Heart right ventricle (tissue), 16 donors: ENCODE measurements at regions not wholly inside any gene's neighbourhood (a gene's known extent, or its start where the extent isn't known, plus 50 kb on each side); places are given as distances from the start of the nearest gene placed in this dataset.
A peak's percentile ranks its signal among the peaks of the same experiment; 100 is the strongest.

Source experiments
- ATAC-seq, 8 donors: fragments of 200-7000 bp; cut with Tn5 transposase; one replicate each; pipeline ENCODE4 v1.9.1; 2020; ENCODE audit warnings: mild to moderate bottlenecking in 8 of 8, moderate library complexity in 8 of 8, moderate number of reproducible peaks in 1 of 8
- DNase-seq, 2 donors: peaks; one replicate each; pipeline ENCODE4 v3.0.0-alpha.2; 2020
- H3K27ac ChIP-seq, 10 donors: fragments of 200-600 bp; sonication (generic) in 2 of 10; one replicate each; pipeline versions ENCODE4 v1.5.0 to v1.8.0; 2020 to 2022; ENCODE audit warnings: mild to moderate bottlenecking in 3 of 10
- H3K27me3 ChIP-seq, 7 donors: fragments of 200-600 bp; one replicate each; pipeline ENCODE4 v1.8.0; 2021 to 2022; ENCODE audit warnings: mild to moderate bottlenecking in 2 of 7
- H3K36me3 ChIP-seq, 9 donors: fragments of 200-600 bp; sonication (generic) in 1 of 9; one replicate each; pipeline versions ENCODE4 v1.5.0 to v1.8.0; 2020 to 2022; ENCODE audit warnings: mild to moderate bottlenecking in 2 of 9
- H3K4me1 ChIP-seq, 9 donors: fragments of 200-600 bp; sonication (generic) in 1 of 9; one replicate each; pipeline versions ENCODE4 v1.5.0 to v1.8.0; 2020 to 2022; ENCODE audit warnings: mild to moderate bottlenecking in 4 of 9
- H3K4me3 ChIP-seq, 10 donors: fragments of 200-600 bp; sonication (generic) in 2 of 10; one replicate each; pipeline versions ENCODE4 v1.5.0 to v1.8.0; 2020 to 2022; ENCODE audit warnings: mild to moderate bottlenecking in 7 of 10, moderate library complexity in 2 of 10
- H3K9me3 ChIP-seq, 11 donors: fragments of 200-600 bp in 10 of 11; sonication (generic) in 2 of 11; one replicate each; pipeline versions ENCODE4 v1.5.0 to v1.8.0; 2013 to 2022; ENCODE audit warnings: mild to moderate bottlenecking in 2 of 11, control low read depth in 1 of 11, moderate library complexity in 1 of 11
- WGBS, 2 donors: extraction: QIAGEN DNeasy Blood & Tissue Kit; methylation state at CpG; one replicate each; pipeline ENCODE4 v1.1.7; 2013; ENCODE audit warnings: inconsistent platforms in 1 of 2; 5-methylcytosine and 5-hydroxymethylcytosine counted together
- intact Hi-C, 10 donors: fragments of 100-400 bp; cut with DNase I; formaldehyde crosslinking; loops; one replicate each; pipeline versions ENCODE4 v1.11.1 to v1.14.2; 2022
- TF ChIP-seq, protein P1 (sequence below), 9 donors: fragments of 200-600 bp; sonication (generic) in 2 of 9; IDR thresholded peaks; one replicate each; pipeline versions ENCODE4 v1.5.0 to v1.8.0; 2021 to 2022; ENCODE audit warnings: antibody characterized with exemption in 9 of 9, mild to moderate bottlenecking in 5 of 9, moderate library complexity in 1 of 9
- donor health status: Arrhythmogenic right ventricular cardiomyopathy.
- donor health status: ischemic (EF 13 %, LVEDD 7.1; RV severe dilation, severe dysfunction).
- donor health status: healthy with polysubstance abuse.
- donor health status: DM: no; HTN: yes; CAD: no.
- donor health status: DM: no; HTN: no; CAD: no.
- donor health status: ischemic (EF 25% LVEDD 6.9; RV normal size, moderate dysfunction).
- donor health status: ischemic (EF 25% LVEDD 5.7; RV mildly dilated, moderate dysfunction).
- donor health status: healthy.
- donor health status: DM: yes; HTN: yes; CAD: no.
- donor health status: Ischemic cardiomyopathy.
- donor health status: ischemic (EF 35%, LVEDD 5.7; RV mildly dilated, moderate dysfunction).
- donor health status: nonischemic (EF 11% LVEDD 7.7; RV severe dilation, severe dysfunction).
- donor health status: DM: yes; HTN: yes; CAD: no.
- donor health status: PGD.
- donor health status: ischemic (EF 29% LVEDD 5.4; RV normal size, mild dysfunction).
- donor health status: nonischemic (EF 23%, LVEDD 6.1; RV moderate dilation, normal function).

DNA sequence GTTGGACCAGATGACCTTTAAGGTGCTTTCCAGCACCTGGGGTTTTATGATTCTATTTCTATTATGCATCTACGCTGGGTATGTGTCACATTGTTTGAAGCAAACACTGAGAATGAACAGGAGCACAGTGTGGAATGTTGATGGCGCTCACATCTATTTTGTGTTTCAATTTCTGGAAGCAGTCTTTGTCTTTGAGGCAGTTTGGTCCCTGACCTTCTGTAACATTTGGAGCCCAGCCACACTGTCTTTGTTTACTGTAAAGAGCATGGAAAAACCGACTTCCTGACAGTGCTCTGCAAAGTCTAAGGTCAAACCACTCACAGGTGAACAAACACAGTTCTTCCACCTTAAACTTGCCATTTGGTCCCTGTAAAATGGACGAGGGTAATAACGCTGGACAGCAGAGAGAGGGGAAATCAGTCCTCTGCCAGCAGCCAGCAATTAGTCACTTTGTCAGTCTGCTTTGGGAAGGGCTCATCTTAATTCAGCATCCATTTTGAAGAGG is 155.5 kb downstream of the PRL start:
- WGBS, 2 donors = 21 to 26% methylated on average over 5 of the region's 5 CpGs
- H3K27me3 ChIP-seq = no peaks in the 10 kb centered on the region
- H3K9me3 ChIP-seq = no peaks in the 10 kb centered on the region
- intact Hi-C loops = loop anchor here in 5 of 10 donors (5.0 to 10.0 kb wide), 3 partner anchors 296 to 546 kb away; partner anchors contain the start of gene SOX4 (in 4 of the 5)
- H3K27ac ChIP-seq = peak overlapping the region in 8 of 10 donors; percentile 15 to 71 (median 54)
- no peaks in the 10 kb centered on the region for H3K36me3 ChIP-seq
- ATAC-seq = peak; percentile 30 to 87 (median 78)
- peaks cover 3 to 48% (median 27%) of the 10 kb centered on the region in 9 donors for H3K4me1 ChIP-seq
- H3K4me3 ChIP-seq = no peak overlapping the region
- TF ChIP-seq, protein P1, sequence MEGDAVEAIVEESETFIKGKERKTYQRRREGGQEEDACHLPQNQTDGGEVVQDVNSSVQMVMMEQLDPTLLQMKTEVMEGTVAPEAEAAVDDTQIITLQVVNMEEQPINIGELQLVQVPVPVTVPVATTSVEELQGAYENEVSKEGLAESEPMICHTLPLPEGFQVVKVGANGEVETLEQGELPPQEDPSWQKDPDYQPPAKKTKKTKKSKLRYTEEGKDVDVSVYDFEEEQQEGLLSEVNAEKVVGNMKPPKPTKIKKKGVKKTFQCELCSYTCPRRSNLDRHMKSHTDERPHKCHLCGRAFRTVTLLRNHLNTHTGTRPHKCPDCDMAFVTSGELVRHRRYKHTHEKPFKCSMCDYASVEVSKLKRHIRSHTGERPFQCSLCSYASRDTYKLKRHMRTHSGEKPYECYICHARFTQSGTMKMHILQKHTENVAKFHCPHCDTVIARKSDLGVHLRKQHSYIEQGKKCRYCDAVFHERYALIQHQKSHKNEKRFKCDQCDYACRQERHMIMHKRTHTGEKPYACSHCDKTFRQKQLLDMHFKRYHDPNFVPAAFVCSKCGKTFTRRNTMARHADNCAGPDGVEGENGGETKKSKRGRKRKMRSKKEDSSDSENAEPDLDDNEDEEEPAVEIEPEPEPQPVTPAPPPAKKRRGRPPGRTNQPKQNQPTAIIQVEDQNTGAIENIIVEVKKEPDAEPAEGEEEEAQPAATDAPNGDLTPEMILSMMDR (IDR thresholded peaks at IDR 0.05) = no peak
- peak in 1 of 2 donors; percentile 70 for DNase-seq

- TF ChIP-seq, protein P1 (IDR thresholded peaks at IDR 0.05) = no peak
- intact Hi-C loops = loop anchor here in 5 of 10 donors (5.0 to 10.0 kb wide), 3 partner anchors 298 to 548 kb away; partner anchors contain the start of gene SOX4 (in 4 of the 5)
- no peak for DNase-seq
- Histone ChIP-seq H3K9me3 (no peaks in the 10 kb centered on the region), H3K27me3 (no peaks in the 10 kb centered on the region), H3K4me3 (no peak overlapping the region), H3K4me1 (peaks cover 8 to 63% (median 38%) of the 10 kb centered on the region in 9 donors), H3K36me3 (no peaks in the 10 kb centered on the region), H3K27ac (no peak overlapping the region)
- 57 to 66% methylated on average over 7 of the region's 7 CpGs for WGBS, 2 donors
- no peak for ATAC-seq
These were observed 154.0 kb downstream of the PRL start for GRCh38 chr6:22142856-22143255.

DNA sequence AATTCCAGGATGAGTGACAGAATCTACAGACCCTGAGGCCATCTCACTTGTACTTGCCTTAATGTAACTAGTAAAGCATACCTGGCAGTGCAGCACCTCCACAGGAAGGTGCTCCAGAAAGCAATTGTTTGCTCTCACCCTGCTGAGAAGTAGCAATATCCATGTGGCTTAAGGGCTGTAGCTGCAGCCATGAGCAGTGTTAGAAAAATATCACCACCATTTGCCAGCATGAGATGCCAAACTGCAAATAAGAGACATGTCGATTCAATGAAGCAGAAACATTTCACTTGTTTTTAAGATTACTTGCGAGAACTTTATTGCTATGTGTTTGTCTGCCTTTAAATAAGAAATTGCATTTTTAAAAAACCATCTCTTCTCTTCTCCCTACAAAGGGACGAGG is 151.5 kb downstream of the PRL start:
- H3K4me3 ChIP-seq = peak overlapping the region in 3 of 10 donors; percentile 43 to 45 (median 44)
- no peaks in the 10 kb centered on the region for H3K27me3 ChIP-seq
- H3K9me3 ChIP-seq = no peaks in the 10 kb centered on the region
- H3K36me3 ChIP-seq = no peaks in the 10 kb centered on the region
- TF ChIP-seq, protein P1 (IDR thresholded peaks at IDR 0.05) = no peak
- intact Hi-C loops = loop anchor here in 8 of 10 donors (5.0 to 10.0 kb wide), 3 partner anchors 301 to 551 kb away; partner anchors contain the start of gene SOX4 (in 4 of the 8)
- peaks cover 16 to 85% (median 61%) of the 10 kb centered on the region in 9 donors for H3K4me1 ChIP-seq
- no peak overlapping the region for H3K27ac ChIP-seq
- DNase-seq (no peak), ATAC-seq (no peak)
- 35 to 37% methylated on average over 3 of the region's 3 CpGs for WGBS, 2 donors

GRCh38 chr6:22145823-22146677 is 150.8 kb downstream of the PRL start:
- no peaks in the 10 kb centered on the region for H3K36me3 ChIP-seq

More at GRCh38 chr6:22145823-22146677, 150.8 kb downstream of the PRL start:
- TF ChIP-seq, protein P1 (IDR thresholded peaks at IDR 0.05) = peak in 8 of 9 donors; percentile 20 to 66 (median 36)
- Histone ChIP-seq H3K4me3 (peak overlapping the region in 9 of 10 donors; percentile 21 to 45 (median 42)), H3K4me1 (peaks cover 16 to 85% (median 61%) of the 10 kb centered on the region in 9 donors), H3K9me3 (no peaks in the 10 kb centered on the region), H3K27ac (peak overlapping the region in 2 of 10 donors; percentile 22 to 24), H3K27me3 (no peaks in the 10 kb centered on the region)
- DNase-seq = peak in 1 of 2 donors; percentile 37
- peak in 7 of 8 donors; percentile 30 to 48 (median 45) for ATAC-seq
- 45 to 50% methylated on average over 15 of the region's 15 CpGs for WGBS, 2 donors
- intact Hi-C loops = loop anchor here in 8 of 10 donors (5.0 to 10.0 kb wide), 3 partner anchors 301 to 551 kb away; partner anchors contain the start of gene SOX4 (in 4 of the 8)
